ENCODE measurements at regions not wholly inside any gene's neighbourhood (a gene's known extent, or its start where the extent isn't known, plus 50 kb on each side); places are given as distances from the start of the nearest gene placed in this dataset.

- DNase-seq (ENCODE audit: low read depth, low spot score), result no peak
Observed at GRCh38 chr3:124526601-124527000, 203.7 kb upstream of the UMPS start.

DNA sequence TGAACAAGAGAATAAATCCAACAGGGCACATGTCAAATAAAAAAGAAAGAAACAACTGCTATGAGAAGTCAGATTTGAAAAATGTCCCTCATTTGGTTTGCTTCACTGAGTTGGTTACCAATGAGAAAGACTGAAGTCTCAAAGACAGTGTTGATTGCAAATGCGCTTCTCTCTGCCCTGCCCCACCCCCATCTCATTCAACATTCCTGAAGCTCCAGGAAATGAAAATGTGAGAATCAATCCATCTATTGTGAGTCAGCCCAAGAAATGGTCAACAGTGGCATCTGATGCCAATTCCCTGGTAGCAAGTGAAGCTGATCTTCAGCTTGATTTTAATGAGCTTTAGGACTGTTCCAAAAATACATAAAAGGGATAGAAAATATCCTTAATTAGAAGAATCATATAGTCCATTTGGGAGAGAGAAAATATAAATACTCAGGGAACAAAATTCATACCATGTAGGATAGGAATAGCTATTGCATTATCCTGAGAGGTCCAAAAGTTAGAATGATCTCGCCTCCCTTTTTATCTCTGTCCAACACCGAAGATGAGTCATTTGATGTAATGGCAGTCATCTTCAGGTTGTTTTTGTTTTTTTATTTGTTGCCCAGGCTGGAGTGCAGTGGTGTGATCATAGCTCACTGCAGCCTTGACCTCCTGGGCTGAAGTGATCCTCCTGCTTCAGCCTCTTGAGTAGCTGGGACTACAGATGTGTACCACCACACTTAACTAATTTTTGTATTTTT, 200.3 kb upstream of the UMPS start:
- Histone ChIP-seq H3K9ac (ENCODE audit: insufficient read length, low read depth) (no peak overlapping the region), H3K36me3 (ENCODE audit: insufficient read depth, insufficient read length, low read length) (no peaks in the 10 kb centered on the region), H3K9me3 (ENCODE audit: insufficient read depth, low read length) (peaks cover 20% of the 10 kb centered on the region; the same call in 1 of the 2 replicates), H3K4me3 (ENCODE audit: insufficient read length, low read depth) (no peak overlapping the region), H3K27me3 (ENCODE audit: insufficient read depth, insufficient read length) (no peaks in the 10 kb centered on the region), H3K4me1 (ENCODE audit: insufficient read depth, insufficient read length) (no peaks in the 10 kb centered on the region)
- no peak for TF ChIP-seq SUZ12 (IDR thresholded peaks at IDR 0.05; ENCODE audit: extremely low read depth, insufficient read depth, insufficient read length)
- peak; percentile 27 for DNase-seq (ENCODE audit: low read depth, low spot score)

More at GRCh38 chr3:124526601-124527000, 203.7 kb upstream of the UMPS start:
- Histone ChIP-seq H3K27me3 (ENCODE audit: insufficient read depth, insufficient read length) (no peaks in the 10 kb centered on the region), H3K36me3 (ENCODE audit: insufficient read depth, insufficient read length, low read length) (no peaks in the 10 kb centered on the region), H3K9me3 (ENCODE audit: insufficient read depth, low read length) (peaks cover 22% of the 10 kb centered on the region; the same call in 1 of the 2 replicates), H3K4me1 (ENCODE audit: insufficient read depth, insufficient read length) (no peaks in the 10 kb centered on the region), H3K4me3 (ENCODE audit: insufficient read length, low read depth) (no peak overlapping the region), H3K9ac (ENCODE audit: insufficient read length, low read depth) (no peak overlapping the region)
- TF ChIP-seq YY1 (IDR thresholded peaks at IDR 0.05; ENCODE audit: insufficient read depth, insufficient read length) (no peak), ZNF274 (IDR thresholded peaks at IDR 0.05; ENCODE audit: low read depth, low read length) (no peak), SUZ12 (IDR thresholded peaks at IDR 0.05; ENCODE audit: extremely low read depth, insufficient read depth, insufficient read length) (no peak)

DNA sequence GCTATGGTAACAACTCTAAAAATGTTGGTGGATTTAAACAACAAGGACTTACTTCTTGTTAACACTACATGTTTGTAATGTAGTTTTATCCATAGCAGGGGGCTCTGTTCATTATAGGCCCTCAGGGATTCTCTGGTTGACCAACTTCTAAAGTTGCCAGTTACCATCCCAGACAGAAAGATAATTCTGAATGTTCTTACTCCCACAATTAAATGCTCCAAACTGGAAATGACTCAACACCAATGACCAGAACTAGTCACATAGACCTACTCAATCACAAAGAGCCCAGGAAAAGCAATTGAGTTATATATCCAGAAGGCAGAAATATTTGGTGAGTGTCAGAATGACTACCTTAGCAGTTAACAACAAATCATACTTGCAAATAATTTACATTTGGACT, 199.3 kb upstream of the UMPS start:
- DNase-seq (ENCODE audit: low read depth, low spot score), result no peak
- H3K36me3 ChIP-seq (ENCODE audit: insufficient read depth, insufficient read length, low read length), result no peaks in the 10 kb centered on the region
- no peak for TF ChIP-seq YY1 (IDR thresholded peaks at IDR 0.05; ENCODE audit: insufficient read depth, insufficient read length)
- no peak for TF ChIP-seq ZNF274 (IDR thresholded peaks at IDR 0.05; ENCODE audit: low read depth, low read length)
- no peak for TF ChIP-seq SUZ12 (IDR thresholded peaks at IDR 0.05; ENCODE audit: extremely low read depth, insufficient read depth, insufficient read length)
- no peak overlapping the region for H3K4me3 ChIP-seq (ENCODE audit: insufficient read length, low read depth)
- H3K9me3 ChIP-seq (ENCODE audit: insufficient read depth, low read length), result peaks cover 10% of the 10 kb centered on the region; the same call in 1 of the 2 replicates
- H3K27me3 ChIP-seq (ENCODE audit: insufficient read depth, insufficient read length), result no peaks in the 10 kb centered on the region
- H3K9ac ChIP-seq (ENCODE audit: insufficient read length, low read depth), result no peak overlapping the region
- no peaks in the 10 kb centered on the region for H3K4me1 ChIP-seq (ENCODE audit: insufficient read depth, insufficient read length)

DNA sequence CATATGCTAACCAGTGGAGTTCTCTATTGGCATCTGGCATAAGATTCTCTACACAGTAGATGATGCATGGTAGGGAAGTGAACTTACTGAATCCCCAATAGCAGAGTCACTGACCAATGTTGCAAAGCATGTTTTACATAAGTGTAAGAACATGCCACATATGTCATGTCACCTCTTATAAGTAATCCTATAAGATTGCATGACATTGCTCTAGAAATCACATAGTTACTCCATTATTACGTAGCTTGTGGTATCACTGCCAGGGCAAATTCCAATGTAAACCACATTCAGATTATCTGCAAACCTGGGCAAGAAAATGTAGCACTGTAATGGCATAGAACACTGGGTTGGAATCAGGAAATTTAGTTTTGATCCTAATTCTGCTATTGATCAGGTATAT, 198.2 kb upstream of the UMPS start:
- Histone ChIP-seq H3K9ac (ENCODE audit: insufficient read length, low read depth) (no peak overlapping the region), H3K9me3 (ENCODE audit: insufficient read depth, low read length) (no peaks in the 10 kb centered on the region), H3K4me3 (ENCODE audit: insufficient read length, low read depth) (no peak overlapping the region), H3K4me1 (ENCODE audit: insufficient read depth, insufficient read length) (no peaks in the 10 kb centered on the region), H3K27me3 (ENCODE audit: insufficient read depth, insufficient read length) (no peaks in the 10 kb centered on the region), H3K36me3 (ENCODE audit: insufficient read depth, insufficient read length, low read length) (no peaks in the 10 kb centered on the region)
- DNase-seq (ENCODE audit: low read depth, low spot score), result no peak
- no peak for TF ChIP-seq YY1 (IDR thresholded peaks at IDR 0.05; ENCODE audit: insufficient read depth, insufficient read length)
- TF ChIP-seq SUZ12 (IDR thresholded peaks at IDR 0.05; ENCODE audit: extremely low read depth, insufficient read depth, insufficient read length), result no peak
- no peak for TF ChIP-seq ZNF274 (IDR thresholded peaks at IDR 0.05; ENCODE audit: low read depth, low read length)

GRCh38 chr3:124535306-124535705, 194.9 kb upstream of the UMPS start:
- Histone ChIP-seq H3K4me1 (ENCODE audit: insufficient read depth, insufficient read length) (no peaks in the 10 kb centered on the region), H3K9me3 (ENCODE audit: insufficient read depth, low read length) (no peaks in the 10 kb centered on the region), H3K4me3 (ENCODE audit: insufficient read length, low read depth) (no peak overlapping the region), H3K9ac (ENCODE audit: insufficient read length, low read depth) (no peak overlapping the region), H3K36me3 (ENCODE audit: insufficient read depth, insufficient read length, low read length) (no peaks in the 10 kb centered on the region), H3K27me3 (ENCODE audit: insufficient read depth, insufficient read length) (no peaks in the 10 kb centered on the region)
- DNase-seq (ENCODE audit: low read depth, low spot score), result no peak
- no peak for TF ChIP-seq YY1 (IDR thresholded peaks at IDR 0.05; ENCODE audit: insufficient read depth, insufficient read length)
- no peak for TF ChIP-seq SUZ12 (IDR thresholded peaks at IDR 0.05; ENCODE audit: extremely low read depth, insufficient read depth, insufficient read length)
- no peak for TF ChIP-seq ZNF274 (IDR thresholded peaks at IDR 0.05; ENCODE audit: low read depth, low read length)

DNA sequence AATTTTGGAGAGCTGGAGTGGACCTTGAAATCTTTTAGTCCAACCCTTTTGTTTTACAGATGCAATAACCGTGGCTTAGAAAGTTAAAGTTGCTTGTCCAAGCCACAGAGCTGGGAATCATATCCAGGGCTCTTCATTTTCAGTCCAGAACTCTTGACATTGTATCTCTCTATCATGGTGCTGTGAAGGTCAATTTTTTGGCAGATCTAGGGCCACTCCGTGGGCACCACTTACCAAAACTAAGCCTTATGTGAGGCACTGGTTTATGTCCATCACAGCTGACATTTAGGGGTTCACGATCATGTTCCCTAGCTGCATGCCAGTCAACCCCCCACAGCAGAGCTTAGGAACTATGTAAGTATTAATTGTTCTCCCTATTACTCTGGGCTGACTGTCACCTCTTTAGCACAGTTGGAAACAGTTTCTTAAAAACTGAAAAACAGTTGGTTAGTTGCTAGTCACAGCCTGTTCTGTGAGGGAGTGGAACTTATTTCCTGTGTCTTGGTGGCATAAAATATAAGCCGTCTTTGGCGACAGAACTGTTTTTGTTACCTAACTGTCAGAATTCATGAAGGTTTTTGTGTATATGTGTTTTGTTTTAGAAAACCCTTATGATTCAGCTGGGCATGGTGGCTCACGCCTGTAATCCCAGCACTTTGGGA, 189.6 kb upstream of the UMPS start:
- H3K27me3 ChIP-seq (ENCODE audit: insufficient read depth, insufficient read length), result no peaks in the 10 kb centered on the region
- no peak overlapping the region for H3K9ac ChIP-seq (ENCODE audit: insufficient read length, low read depth)
- no peaks in the 10 kb centered on the region for H3K9me3 ChIP-seq (ENCODE audit: insufficient read depth, low read length)
- no peak overlapping the region for H3K4me3 ChIP-seq (ENCODE audit: insufficient read length, low read depth)
- DNase-seq (ENCODE audit: low read depth, low spot score), result no peak
- no peaks in the 10 kb centered on the region for H3K4me1 ChIP-seq (ENCODE audit: insufficient read depth, insufficient read length)
- H3K36me3 ChIP-seq (ENCODE audit: insufficient read depth, insufficient read length, low read length), result no peaks in the 10 kb centered on the region
- TF ChIP-seq SUZ12 (IDR thresholded peaks at IDR 0.05; ENCODE audit: extremely low read depth, insufficient read depth, insufficient read length), result no peak
- no peak for TF ChIP-seq YY1 (IDR thresholded peaks at IDR 0.05; ENCODE audit: insufficient read depth, insufficient read length)
- no peak for TF ChIP-seq ZNF274 (IDR thresholded peaks at IDR 0.05; ENCODE audit: low read depth, low read length)

GRCh38 chr3:124542214-124542869, 187.9 kb upstream of the UMPS start:
- H3K4me1 ChIP-seq (ENCODE audit: insufficient read depth, insufficient read length), result no peaks in the 10 kb centered on the region
- no peaks in the 10 kb centered on the region for H3K27me3 ChIP-seq (ENCODE audit: insufficient read depth, insufficient read length)
- no peaks in the 10 kb centered on the region for H3K36me3 ChIP-seq (ENCODE audit: insufficient read depth, insufficient read length, low read length)
- no peaks in the 10 kb centered on the region for H3K9me3 ChIP-seq (ENCODE audit: insufficient read depth, low read length)
- DNase-seq (ENCODE audit: low read depth, low spot score), result no peak
- H3K4me3 ChIP-seq (ENCODE audit: insufficient read length, low read depth), result no peak overlapping the region
- H3K9ac ChIP-seq (ENCODE audit: insufficient read length, low read depth), result no peak overlapping the region
- no peak for TF ChIP-seq YY1 (IDR thresholded peaks at IDR 0.05; ENCODE audit: insufficient read depth, insufficient read length)
- TF ChIP-seq ZNF274 (IDR thresholded peaks at IDR 0.05; ENCODE audit: low read depth, low read length), result no peak
- TF ChIP-seq SUZ12 (IDR thresholded peaks at IDR 0.05; ENCODE audit: extremely low read depth, insufficient read depth, insufficient read length), result no peak
